PC-3 (cell line): ENCODE measurements at regions not wholly inside any gene's neighbourhood (a gene's known extent, or its start where the extent isn't known, plus 50 kb on each side); places are given as distances from the start of the nearest gene placed in this dataset.

ENCODE experiments used
- EZH2 ChIP-seq: fragments of 300-600 bp; sonication (generic); IDR thresholded peaks from one replicate; pipeline ENCODE4 v1.6.1; 2017; ENCODE audit warnings: antibody characterized with exemption, mild to moderate bottlenecking, low read length; ENCODE audit not compliant: unreplicated experiment
- TF ChIP-seq, protein P1 (sequence below): fragments of 300-600 bp; sonication (generic); conservative IDR thresholded peaks from 2 replicates; pipeline ENCODE4 v1.5.1; 2017; ENCODE audit warnings: antibody characterized with exemption, low read depth, mild to moderate bottlenecking, low read length

DNA sequence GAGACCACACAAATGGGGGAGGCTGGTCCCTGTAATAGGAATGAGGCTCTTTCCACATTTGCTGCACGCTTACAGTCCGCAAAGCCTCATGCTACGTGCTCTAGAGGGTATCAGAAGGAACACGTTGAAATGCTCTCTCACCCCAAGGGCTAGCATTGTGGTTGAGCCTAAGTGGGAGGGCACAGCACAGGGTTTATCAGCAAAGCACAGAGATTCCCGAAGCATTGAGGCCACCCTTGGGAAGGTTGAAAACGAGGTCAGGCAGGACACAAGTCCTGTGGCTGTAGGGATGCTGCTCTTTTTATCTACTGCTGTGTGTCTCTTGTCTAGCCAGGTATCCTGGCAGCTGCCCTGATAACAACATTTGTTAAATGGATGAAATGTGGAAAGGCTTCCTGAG, 378.3 kb downstream of the EN1 start:
- TF ChIP-seq, protein P1, sequence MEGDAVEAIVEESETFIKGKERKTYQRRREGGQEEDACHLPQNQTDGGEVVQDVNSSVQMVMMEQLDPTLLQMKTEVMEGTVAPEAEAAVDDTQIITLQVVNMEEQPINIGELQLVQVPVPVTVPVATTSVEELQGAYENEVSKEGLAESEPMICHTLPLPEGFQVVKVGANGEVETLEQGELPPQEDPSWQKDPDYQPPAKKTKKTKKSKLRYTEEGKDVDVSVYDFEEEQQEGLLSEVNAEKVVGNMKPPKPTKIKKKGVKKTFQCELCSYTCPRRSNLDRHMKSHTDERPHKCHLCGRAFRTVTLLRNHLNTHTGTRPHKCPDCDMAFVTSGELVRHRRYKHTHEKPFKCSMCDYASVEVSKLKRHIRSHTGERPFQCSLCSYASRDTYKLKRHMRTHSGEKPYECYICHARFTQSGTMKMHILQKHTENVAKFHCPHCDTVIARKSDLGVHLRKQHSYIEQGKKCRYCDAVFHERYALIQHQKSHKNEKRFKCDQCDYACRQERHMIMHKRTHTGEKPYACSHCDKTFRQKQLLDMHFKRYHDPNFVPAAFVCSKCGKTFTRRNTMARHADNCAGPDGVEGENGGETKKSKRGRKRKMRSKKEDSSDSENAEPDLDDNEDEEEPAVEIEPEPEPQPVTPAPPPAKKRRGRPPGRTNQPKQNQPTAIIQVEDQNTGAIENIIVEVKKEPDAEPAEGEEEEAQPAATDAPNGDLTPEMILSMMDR: no peak
- no peak for TF ChIP-seq EZH2
